ENCODE measurements at regions not wholly inside any gene's neighbourhood (a gene's known extent, or its start where the extent isn't known, plus 50 kb on each side); places are given as distances from the start of the nearest gene placed in this dataset.
A peak's percentile ranks its signal among the peaks of the same experiment; 100 is the strongest.

- H3K4me1 ChIP-seq = no peaks in the 10 kb centered on the region
- H3K9me3 ChIP-seq = no peaks in the 10 kb centered on the region
- no peak for DNase-seq
- WGBS (ENCODE audit: insufficient coverage, low coverage, low lambda C conversion rate, missing lambda C conversion rate) = 77% methylated on average over 6 of the region's 6 CpGs
- TF ChIP-seq POLR2A (IDR thresholded peaks at IDR 0.05) (no peak), CTCF (IDR thresholded peaks at IDR 0.05) (no peak)
- no peaks in the 10 kb centered on the region for H3K36me3 ChIP-seq
- no peak overlapping the region for H3K27ac ChIP-seq
- intact Hi-C loops (cut with DNase I) = no loop called here
- no peak overlapping the region for H3K4me3 ChIP-seq
- H3K27me3 ChIP-seq = no peaks in the 10 kb centered on the region
- ATAC-seq = no peak
These were observed 257.0 kb upstream of the ADGRL2 start for GRCh38 chr1:81543764-81544163.

GRCh38 chr1:81542196-81542595, 258.5 kb upstream of the ADGRL2 start:
- intact Hi-C loops (cut with DNase I) = no loop called here
- Histone ChIP-seq H3K27me3 (no peaks in the 10 kb centered on the region), H3K36me3 (no peaks in the 10 kb centered on the region), H3K4me1 (no peaks in the 10 kb centered on the region), H3K9me3 (no peaks in the 10 kb centered on the region), H3K27ac (no peak overlapping the region), H3K4me3 (no peak overlapping the region)
- DNase-seq = no peak
- ATAC-seq = no peak
- TF ChIP-seq POLR2A (IDR thresholded peaks at IDR 0.05) (no peak), CTCF (IDR thresholded peaks at IDR 0.05) (no peak)
- 63% methylated on average over 4 of the region's 5 CpGs for WGBS (ENCODE audit: insufficient coverage, low coverage, low lambda C conversion rate, missing lambda C conversion rate)

GRCh38 chr1:81540216-81540615, 260.5 kb upstream of the ADGRL2 start:
- Histone ChIP-seq H3K4me3 (no peak overlapping the region), H3K36me3 (no peaks in the 10 kb centered on the region), H3K9me3 (no peaks in the 10 kb centered on the region), H3K4me1 (no peaks in the 10 kb centered on the region), H3K27me3 (no peaks in the 10 kb centered on the region), H3K27ac (no peak overlapping the region)
- TF ChIP-seq POLR2A (IDR thresholded peaks at IDR 0.05) (no peak), CTCF (IDR thresholded peaks at IDR 0.05) (no peak)
- DNase-seq = no peak
- intact Hi-C loops (cut with DNase I) = no loop called here
- ATAC-seq = no peak

GRCh38 chr1:81529014-81529413, 271.7 kb upstream of the ADGRL2 start:
- WGBS (ENCODE audit: insufficient coverage, low coverage, low lambda C conversion rate, missing lambda C conversion rate) = 68% methylated on average over 2 of the region's 3 CpGs
- ATAC-seq (no peak), DNase-seq (no peak)
- TF ChIP-seq CTCF (IDR thresholded peaks at IDR 0.05) = no peak
- no peak for TF ChIP-seq POLR2A (IDR thresholded peaks at IDR 0.05)
- no peaks in the 10 kb centered on the region for H3K36me3 ChIP-seq
- no peaks in the 10 kb centered on the region for H3K27me3 ChIP-seq
- H3K27ac ChIP-seq = no peak overlapping the region
- H3K4me1 ChIP-seq = no peaks in the 10 kb centered on the region
- H3K4me3 ChIP-seq = no peak overlapping the region
- no peaks in the 10 kb centered on the region for H3K9me3 ChIP-seq
- intact Hi-C loops (cut with DNase I) = no loop called here

- Histone ChIP-seq H3K36me3 (no peaks in the 10 kb centered on the region), H3K27me3 (no peaks in the 10 kb centered on the region), H3K4me1 (no peaks in the 10 kb centered on the region), H3K27ac (no peak overlapping the region), H3K9me3 (no peaks in the 10 kb centered on the region), H3K4me3 (no peak overlapping the region)
- 37% methylated on average over 6 of the region's 9 CpGs for WGBS (ENCODE audit: insufficient coverage, low coverage, low lambda C conversion rate, missing lambda C conversion rate)
- TF ChIP-seq CTCF (IDR thresholded peaks at IDR 0.05) = no peak
- no peak for TF ChIP-seq POLR2A (IDR thresholded peaks at IDR 0.05)
- DNase-seq (no peak), ATAC-seq (peak in 3 of 4 donors; percentile 29 to 75 (median 34))
- intact Hi-C loops (cut with DNase I) = no loop called here
These were observed 275.6 kb upstream of the ADGRL2 start for GRCh38 chr1:81525085-81525484.

All from right lobe of liver (tissue), 6 donors.